Left renal cortex interstitium (tissue), 4 donors: ENCODE measurements at regions not wholly inside any gene's neighbourhood (a gene's known extent, or its start where the extent isn't known, plus 50 kb on each side); places are given as distances from the start of the nearest gene placed in this dataset.

Source experiments
- DNase-seq, 4 donors: peaks; one replicate each; pipeline ENCODE4 v3.0.0-alpha.2; 2013; ENCODE audit warnings: low read depth in 4 of 4, low spot score in 2 of 4, missing footprints in 1 of 4

- no peak for DNase-seq
Measured at GRCh38 chr15:96414875-96415274, 84.4 kb downstream of the NR2F2 start.

GRCh38 chr15:96415513-96416217 is 85.2 kb downstream of the NR2F2 start:
- no peak for DNase-seq

GRCh38 chr15:96416218-96416933 is 85.9 kb downstream of the NR2F2 start:
- DNase-seq: no peak

GRCh38 chr15:96416934-96417759 is 86.6 kb downstream of the NR2F2 start:
- DNase-seq: no peak

- no peak for DNase-seq
Measured at GRCh38 chr15:96417760-96418130, 87.2 kb downstream of the NR2F2 start.

- no peak for DNase-seq
Measured at GRCh38 chr15:96418146-96418545, 87.6 kb downstream of the NR2F2 start.

- no peak for DNase-seq
Measured at GRCh38 chr15:96421178-96421601, 90.7 kb downstream of the NR2F2 start.

GRCh38 chr15:96422125-96422524 is 91.6 kb downstream of the NR2F2 start:
- DNase-seq: no peak

- DNase-seq: no peak
Measured at GRCh38 chr15:96424674-96425073, 94.2 kb downstream of the NR2F2 start.

- DNase-seq: no peak
Measured at GRCh38 chr15:96428742-96429141, 98.2 kb downstream of the NR2F2 start.

- no peak for DNase-seq
Measured at GRCh38 chr15:96431786-96432185, 101.3 kb downstream of the NR2F2 start.

- DNase-seq: no peak
Measured at GRCh38 chr15:96435022-96435421, 104.5 kb downstream of the NR2F2 start.

GRCh38 chr15:96435841-96436240 is 105.3 kb downstream of the NR2F2 start:
- DNase-seq: no peak

- DNase-seq: no peak
Measured at GRCh38 chr15:96440978-96441377, 110.5 kb downstream of the NR2F2 start.

GRCh38 chr15:96442076-96442475 is 111.6 kb downstream of the NR2F2 start:
- DNase-seq: no peak

GRCh38 chr15:96444865-96445264 is 114.4 kb downstream of the NR2F2 start:
- no peak for DNase-seq

GRCh38 chr15:96448923-96449322 is 118.4 kb downstream of the NR2F2 start:
- no peak for DNase-seq

- DNase-seq: no peak
Measured at GRCh38 chr15:96457841-96458240, 127.3 kb downstream of the NR2F2 start.

GRCh38 chr15:96460106-96460505 is 129.6 kb downstream of the NR2F2 start:
- DNase-seq: no peak

- no peak for DNase-seq
Measured at GRCh38 chr15:96462768-96463750, 132.6 kb downstream of the NR2F2 start.
